H1 (cell line): ENCODE measurements at regions not wholly inside any gene's neighbourhood (a gene's known extent, or its start where the extent isn't known, plus 50 kb on each side); places are given as distances from the start of the nearest gene placed in this dataset.

Experiments used
- EP300 ChIP-seq, 2 experiments: IDR thresholded peaks; 1 replicate in 1 of 2; 2 replicates in 1 of 2; pipeline ENCODE4 v1.6.1; 2011 to 2012; ENCODE audit warnings: low read depth in 2 of 2, low read length in 2 of 2, mild to moderate bottlenecking in 2 of 2, borderline replicate concordance in 1 of 2, inconsistent platforms in 1 of 2, moderate library complexity in 1 of 2
- JUND ChIP-seq: IDR thresholded peaks from 2 replicates; pipeline ENCODE4 v1.6.1; 2011; ENCODE audit warnings: mild to moderate bottlenecking, improper control_type of control experiment, low read length
- RXRA ChIP-seq: IDR thresholded peaks from 2 replicates; pipeline ENCODE4 v1.6.1; 2011; ENCODE audit warnings: low read depth, mild to moderate bottlenecking, low read length, moderate library complexity; ENCODE audit not compliant: insufficient read depth
- TAF1 ChIP-seq: IDR thresholded peaks from 2 replicates; pipeline ENCODE4 v1.6.1; 2011; ENCODE audit warnings: mild to moderate bottlenecking, low read depth, low read length
- TF ChIP-seq, protein P1 (sequence below): fragments of 300-600 bp; sonication (generic); IDR thresholded peaks from 2 replicates; pipeline ENCODE4 v1.7.1; 2012; ENCODE audit warnings: low read length, moderate library complexity, mild to moderate bottlenecking, inconsistent platforms; ENCODE audit not compliant: insufficient replicate concordance

DNA sequence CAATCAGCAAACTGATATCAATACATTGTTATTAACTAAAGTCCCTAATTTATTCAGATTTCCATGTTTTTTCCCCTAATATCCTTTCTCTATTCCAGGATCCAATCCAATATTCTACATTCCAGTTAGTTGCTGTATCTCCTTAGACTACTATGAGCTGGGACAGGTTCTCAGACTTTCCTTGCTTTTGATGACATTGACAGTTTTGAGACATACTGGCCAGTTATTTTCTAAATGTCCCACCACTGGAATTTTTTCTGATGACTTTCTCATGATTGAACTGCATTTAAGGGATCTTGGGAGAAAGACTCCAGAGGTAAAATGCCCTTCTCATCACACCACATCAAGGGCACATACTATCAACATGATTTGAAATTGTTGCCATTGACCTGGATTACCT, 177.1 kb upstream of the MAF start:
- TF ChIP-seq RXRA (no peak), EP300 (IDR thresholded peaks at IDR 0.05; ENCODE audit: borderline replicate concordance in 1 of 2, low read depth in 2 of 2, low read length in 2 of 2) (no peak), JUND (no peak), TAF1 (no peak)
- TF ChIP-seq, protein P1, sequence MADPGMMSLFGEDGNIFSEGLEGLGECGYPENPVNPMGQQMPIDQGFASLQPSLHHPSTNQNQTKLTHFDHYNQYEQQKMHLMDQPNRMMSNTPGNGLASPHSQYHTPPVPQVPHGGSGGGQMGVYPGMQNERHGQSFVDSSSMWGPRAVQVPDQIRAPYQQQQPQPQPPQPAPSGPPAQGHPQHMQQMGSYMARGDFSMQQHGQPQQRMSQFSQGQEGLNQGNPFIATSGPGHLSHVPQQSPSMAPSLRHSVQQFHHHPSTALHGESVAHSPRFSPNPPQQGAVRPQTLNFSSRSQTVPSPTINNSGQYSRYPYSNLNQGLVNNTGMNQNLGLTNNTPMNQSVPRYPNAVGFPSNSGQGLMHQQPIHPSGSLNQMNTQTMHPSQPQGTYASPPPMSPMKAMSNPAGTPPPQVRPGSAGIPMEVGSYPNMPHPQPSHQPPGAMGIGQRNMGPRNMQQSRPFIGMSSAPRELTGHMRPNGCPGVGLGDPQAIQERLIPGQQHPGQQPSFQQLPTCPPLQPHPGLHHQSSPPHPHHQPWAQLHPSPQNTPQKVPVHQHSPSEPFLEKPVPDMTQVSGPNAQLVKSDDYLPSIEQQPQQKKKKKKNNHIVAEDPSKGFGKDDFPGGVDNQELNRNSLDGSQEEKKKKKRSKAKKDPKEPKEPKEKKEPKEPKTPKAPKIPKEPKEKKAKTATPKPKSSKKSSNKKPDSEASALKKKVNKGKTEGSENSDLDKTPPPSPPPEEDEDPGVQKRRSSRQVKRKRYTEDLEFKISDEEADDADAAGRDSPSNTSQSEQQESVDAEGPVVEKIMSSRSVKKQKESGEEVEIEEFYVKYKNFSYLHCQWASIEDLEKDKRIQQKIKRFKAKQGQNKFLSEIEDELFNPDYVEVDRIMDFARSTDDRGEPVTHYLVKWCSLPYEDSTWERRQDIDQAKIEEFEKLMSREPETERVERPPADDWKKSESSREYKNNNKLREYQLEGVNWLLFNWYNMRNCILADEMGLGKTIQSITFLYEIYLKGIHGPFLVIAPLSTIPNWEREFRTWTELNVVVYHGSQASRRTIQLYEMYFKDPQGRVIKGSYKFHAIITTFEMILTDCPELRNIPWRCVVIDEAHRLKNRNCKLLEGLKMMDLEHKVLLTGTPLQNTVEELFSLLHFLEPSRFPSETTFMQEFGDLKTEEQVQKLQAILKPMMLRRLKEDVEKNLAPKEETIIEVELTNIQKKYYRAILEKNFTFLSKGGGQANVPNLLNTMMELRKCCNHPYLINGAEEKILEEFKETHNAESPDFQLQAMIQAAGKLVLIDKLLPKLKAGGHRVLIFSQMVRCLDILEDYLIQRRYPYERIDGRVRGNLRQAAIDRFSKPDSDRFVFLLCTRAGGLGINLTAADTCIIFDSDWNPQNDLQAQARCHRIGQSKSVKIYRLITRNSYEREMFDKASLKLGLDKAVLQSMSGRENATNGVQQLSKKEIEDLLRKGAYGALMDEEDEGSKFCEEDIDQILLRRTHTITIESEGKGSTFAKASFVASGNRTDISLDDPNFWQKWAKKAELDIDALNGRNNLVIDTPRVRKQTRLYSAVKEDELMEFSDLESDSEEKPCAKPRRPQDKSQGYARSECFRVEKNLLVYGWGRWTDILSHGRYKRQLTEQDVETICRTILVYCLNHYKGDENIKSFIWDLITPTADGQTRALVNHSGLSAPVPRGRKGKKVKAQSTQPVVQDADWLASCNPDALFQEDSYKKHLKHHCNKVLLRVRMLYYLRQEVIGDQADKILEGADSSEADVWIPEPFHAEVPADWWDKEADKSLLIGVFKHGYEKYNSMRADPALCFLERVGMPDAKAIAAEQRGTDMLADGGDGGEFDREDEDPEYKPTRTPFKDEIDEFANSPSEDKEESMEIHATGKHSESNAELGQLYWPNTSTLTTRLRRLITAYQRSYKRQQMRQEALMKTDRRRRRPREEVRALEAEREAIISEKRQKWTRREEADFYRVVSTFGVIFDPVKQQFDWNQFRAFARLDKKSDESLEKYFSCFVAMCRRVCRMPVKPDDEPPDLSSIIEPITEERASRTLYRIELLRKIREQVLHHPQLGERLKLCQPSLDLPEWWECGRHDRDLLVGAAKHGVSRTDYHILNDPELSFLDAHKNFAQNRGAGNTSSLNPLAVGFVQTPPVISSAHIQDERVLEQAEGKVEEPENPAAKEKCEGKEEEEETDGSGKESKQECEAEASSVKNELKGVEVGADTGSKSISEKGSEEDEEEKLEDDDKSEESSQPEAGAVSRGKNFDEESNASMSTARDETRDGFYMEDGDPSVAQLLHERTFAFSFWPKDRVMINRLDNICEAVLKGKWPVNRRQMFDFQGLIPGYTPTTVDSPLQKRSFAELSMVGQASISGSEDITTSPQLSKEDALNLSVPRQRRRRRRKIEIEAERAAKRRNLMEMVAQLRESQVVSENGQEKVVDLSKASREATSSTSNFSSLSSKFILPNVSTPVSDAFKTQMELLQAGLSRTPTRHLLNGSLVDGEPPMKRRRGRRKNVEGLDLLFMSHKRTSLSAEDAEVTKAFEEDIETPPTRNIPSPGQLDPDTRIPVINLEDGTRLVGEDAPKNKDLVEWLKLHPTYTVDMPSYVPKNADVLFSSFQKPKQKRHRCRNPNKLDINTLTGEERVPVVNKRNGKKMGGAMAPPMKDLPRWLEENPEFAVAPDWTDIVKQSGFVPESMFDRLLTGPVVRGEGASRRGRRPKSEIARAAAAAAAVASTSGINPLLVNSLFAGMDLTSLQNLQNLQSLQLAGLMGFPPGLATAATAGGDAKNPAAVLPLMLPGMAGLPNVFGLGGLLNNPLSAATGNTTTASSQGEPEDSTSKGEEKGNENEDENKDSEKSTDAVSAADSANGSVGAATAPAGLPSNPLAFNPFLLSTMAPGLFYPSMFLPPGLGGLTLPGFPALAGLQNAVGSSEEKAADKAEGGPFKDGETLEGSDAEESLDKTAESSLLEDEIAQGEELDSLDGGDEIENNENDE = no peak
